C4-2B (cell line): ENCODE measurements at regions not wholly inside any gene's neighbourhood (a gene's known extent, or its start where the extent isn't known, plus 50 kb on each side); places are given as distances from the start of the nearest gene placed in this dataset.

Experiments
- H3K27ac ChIP-seq: fragments of 450-650 bp; 2 replicates; pipeline ENCODE4 v1.5.1; 2017
- ZFX ChIP-seq: fragments of 450-650 bp; IDR thresholded peaks from 2 replicates; pipeline ENCODE4 v1.6.1; 2017
- TF ChIP-seq, protein P1 (sequence below): fragments of 450-650 bp; conservative IDR thresholded peaks from 2 replicates; pipeline ENCODE4 v1.5.1; 2017; ENCODE audit warnings: mild to moderate bottlenecking

GRCh38 chr4:12293906-12294525, 865.3 kb upstream of the HS3ST1 start:
- no peak for TF ChIP-seq ZFX
- TF ChIP-seq, protein P1, sequence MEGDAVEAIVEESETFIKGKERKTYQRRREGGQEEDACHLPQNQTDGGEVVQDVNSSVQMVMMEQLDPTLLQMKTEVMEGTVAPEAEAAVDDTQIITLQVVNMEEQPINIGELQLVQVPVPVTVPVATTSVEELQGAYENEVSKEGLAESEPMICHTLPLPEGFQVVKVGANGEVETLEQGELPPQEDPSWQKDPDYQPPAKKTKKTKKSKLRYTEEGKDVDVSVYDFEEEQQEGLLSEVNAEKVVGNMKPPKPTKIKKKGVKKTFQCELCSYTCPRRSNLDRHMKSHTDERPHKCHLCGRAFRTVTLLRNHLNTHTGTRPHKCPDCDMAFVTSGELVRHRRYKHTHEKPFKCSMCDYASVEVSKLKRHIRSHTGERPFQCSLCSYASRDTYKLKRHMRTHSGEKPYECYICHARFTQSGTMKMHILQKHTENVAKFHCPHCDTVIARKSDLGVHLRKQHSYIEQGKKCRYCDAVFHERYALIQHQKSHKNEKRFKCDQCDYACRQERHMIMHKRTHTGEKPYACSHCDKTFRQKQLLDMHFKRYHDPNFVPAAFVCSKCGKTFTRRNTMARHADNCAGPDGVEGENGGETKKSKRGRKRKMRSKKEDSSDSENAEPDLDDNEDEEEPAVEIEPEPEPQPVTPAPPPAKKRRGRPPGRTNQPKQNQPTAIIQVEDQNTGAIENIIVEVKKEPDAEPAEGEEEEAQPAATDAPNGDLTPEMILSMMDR: no peak
- H3K27ac ChIP-seq: no peak overlapping the region

DNA sequence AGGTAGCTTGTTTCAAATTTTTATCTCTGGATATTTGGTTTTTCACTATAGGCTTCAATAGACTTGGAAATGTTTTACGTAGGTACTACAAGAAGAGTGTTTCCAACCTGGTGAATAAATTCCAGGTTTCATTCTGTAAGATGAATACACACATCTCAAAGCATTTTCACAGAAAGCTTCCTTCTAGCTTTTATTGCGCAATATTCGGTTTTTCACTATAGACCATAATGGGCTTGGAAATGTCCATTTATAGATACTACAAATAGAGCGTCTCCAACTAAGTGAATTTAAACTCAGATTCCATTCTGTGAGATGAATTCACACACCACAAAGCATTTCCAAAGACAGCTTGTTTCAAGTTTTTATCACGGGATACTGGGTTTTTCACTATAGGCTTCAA, 857.7 kb upstream of the HS3ST1 start:
- H3K27ac ChIP-seq: no peak overlapping the region
- no peak for TF ChIP-seq ZFX
- TF ChIP-seq, protein P1: no peak

- TF ChIP-seq, protein P1: no peak
- H3K27ac ChIP-seq: no peak overlapping the region
These were observed 841.9 kb upstream of the HS3ST1 start for GRCh38 chr4:12270546-12270945.

GRCh38 chr4:12265554-12265953, 836.9 kb upstream of the HS3ST1 start:
- no peak overlapping the region for H3K27ac ChIP-seq
- no peak for TF ChIP-seq ZFX
- TF ChIP-seq, protein P1: no peak

- TF ChIP-seq ZFX: no peak
- TF ChIP-seq, protein P1: no peak
- no peak overlapping the region for H3K27ac ChIP-seq
These were observed 831.8 kb upstream of the HS3ST1 start for GRCh38 chr4:12260453-12260852.

GRCh38 chr4:12244973-12245372, 816.3 kb upstream of the HS3ST1 start:
- H3K27ac ChIP-seq: no peak overlapping the region
- no peak for TF ChIP-seq ZFX

DNA sequence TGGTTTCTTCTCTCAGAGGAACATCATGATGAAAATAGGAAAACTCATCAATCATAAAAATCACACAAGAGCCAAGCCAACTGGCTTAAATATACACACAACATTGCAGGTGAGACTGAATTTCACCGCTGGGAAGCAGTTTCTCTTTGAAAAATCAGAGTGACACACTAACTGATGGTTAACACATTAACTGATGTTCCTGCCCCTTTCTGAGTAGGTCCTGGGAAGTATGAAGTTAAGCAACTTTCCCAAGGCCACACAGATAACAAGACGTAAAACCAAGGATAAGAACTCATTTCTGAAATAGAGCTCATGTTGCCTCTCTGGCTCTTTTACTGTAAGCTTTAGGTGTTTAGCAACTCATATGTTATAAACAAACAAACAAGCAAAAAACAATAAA, 813.7 kb upstream of the HS3ST1 start:
- TF ChIP-seq, protein P1: no peak
- TF ChIP-seq ZFX: no peak
- no peak overlapping the region for H3K27ac ChIP-seq

DNA sequence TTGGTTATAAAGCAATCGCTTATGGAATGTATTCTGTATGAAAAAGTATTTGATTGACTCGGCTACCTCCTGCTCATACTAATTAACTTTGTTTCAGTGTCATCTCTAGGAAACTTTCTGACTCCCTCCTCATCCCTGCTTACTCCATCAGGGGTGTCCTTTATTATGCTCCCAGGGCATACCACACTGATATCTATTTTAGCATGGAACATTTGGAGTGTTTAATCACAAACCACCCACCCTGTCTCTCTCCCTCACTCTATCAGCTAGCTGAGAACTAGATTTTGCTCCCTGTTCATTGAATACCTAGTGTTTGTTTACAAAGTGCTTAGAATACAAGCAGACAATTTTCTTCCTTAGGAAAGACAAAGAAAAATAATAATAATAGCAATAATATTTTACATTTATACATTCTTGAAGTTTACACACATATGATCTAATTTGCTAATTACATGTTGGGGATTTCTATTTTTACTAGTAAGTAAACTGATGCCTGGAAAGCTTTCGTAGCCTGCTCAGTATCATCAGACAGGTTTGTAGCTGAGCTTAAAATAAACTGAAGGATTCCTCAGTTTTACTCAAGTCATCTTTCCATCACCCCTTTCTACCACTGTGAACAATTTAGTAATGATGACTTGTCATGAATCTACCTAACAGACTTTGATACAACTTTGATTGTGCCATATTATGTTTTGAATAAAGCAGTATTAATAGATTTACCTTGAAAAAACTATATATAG, 811.4 kb upstream of the HS3ST1 start:
- no peak for TF ChIP-seq ZFX
- TF ChIP-seq, protein P1: no peak
- H3K27ac ChIP-seq: no peak overlapping the region
